HCT116 (cell line): ENCODE measurements at regions not wholly inside any gene's neighbourhood (a gene's known extent, or its start where the extent isn't known, plus 50 kb on each side); places are given as distances from the start of the nearest gene placed in this dataset.
"Not testable (repeated sequence)": the region's sequence is repeated elsewhere in the genome, so short reads cannot be mapped to it uniquely, and the experiment has no call there.

Experiments
- CTCF ChIP-seq, 3 experiments: fragments of 200-600 bp in 1 of 3; sonication (generic) in 1 of 3; IDR thresholded peaks in 2 of 3; conservative IDR thresholded peaks in 1 of 3; 2 replicates each; pipeline ENCODE4 v1.5.1; 2012 to 2017; ENCODE audit warnings: low read depth in 2 of 3, low read length in 2 of 3, antibody characterized with exemption in 1 of 3, borderline replicate concordance in 1 of 3, control low read depth in 1 of 3, mild to moderate bottlenecking in 1 of 3, mixed read lengths in 1 of 3, mixed run types in 1 of 3, moderate library complexity in 1 of 3; ENCODE audit not compliant: insufficient read depth in 1 of 3
- RAD21 ChIP-seq: IDR thresholded peaks from 2 replicates; pipeline ENCODE4 v1.6.1; 2012; ENCODE audit warnings: low read depth, mild to moderate bottlenecking
- TF ChIP-seq, protein P1 (sequence below): IDR thresholded peaks from 2 replicates; pipeline ENCODE4 v1.6.1; 2012

DNA sequence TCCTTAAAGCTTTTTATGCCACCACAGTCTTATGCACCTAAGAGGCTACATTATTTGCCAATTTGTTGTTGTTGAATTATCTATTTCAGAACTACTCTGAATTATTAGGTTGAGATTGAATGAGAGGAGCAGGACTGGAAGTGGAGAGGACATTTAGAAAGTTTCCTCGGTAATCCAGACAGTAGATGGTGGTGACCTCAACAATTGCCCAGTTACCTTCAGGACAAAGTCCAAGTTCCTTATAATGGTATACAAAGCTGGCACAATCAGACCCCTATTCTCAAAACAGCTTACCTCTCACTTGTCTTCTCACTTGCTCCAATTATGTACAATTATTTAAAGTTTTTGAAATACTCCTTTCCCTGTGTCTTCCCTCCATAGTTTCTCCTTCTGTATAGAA, 93.3 kb upstream of the NBPF9 start:
- TF ChIP-seq, protein P1, sequence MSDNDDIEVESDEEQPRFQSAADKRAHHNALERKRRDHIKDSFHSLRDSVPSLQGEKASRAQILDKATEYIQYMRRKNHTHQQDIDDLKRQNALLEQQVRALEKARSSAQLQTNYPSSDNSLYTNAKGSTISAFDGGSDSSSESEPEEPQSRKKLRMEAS: not testable (repeated sequence)
- not testable (repeated sequence) for TF ChIP-seq RAD21; CTCF (IDR thresholded peaks at IDR 0.05 in 2 of 3, conservative IDR thresholded peaks at IDR 0.05 in 1 of 3; ENCODE audit: borderline replicate concordance in 1 of 3, insufficient read depth in 1 of 3, low read depth in 2 of 3, low read length in 2 of 3)
